ENCODE measurements at regions not wholly inside any gene's neighbourhood (a gene's known extent, or its start where the extent isn't known, plus 50 kb on each side); places are given as distances from the start of the nearest gene placed in this dataset.
"Not testable (repeated sequence)": the region's sequence is repeated elsewhere in the genome, so short reads cannot be mapped to it uniquely, and the experiment has no call there.

- CTCF ChIA-PET = no interaction called here
- no peak for TF ChIP-seq TARDBP (IDR thresholded peaks at IDR 0.05)
- TF ChIP-seq CTBP1 (IDR thresholded peaks at IDR 0.05; ENCODE audit: borderline replicate concordance) = no peak
- POLR2A ChIA-PET = no interaction called here
- DNase-seq (ENCODE audit: extremely low spot score) = no peak
Observed at GRCh38 chr6:145279551-145279950, 455.8 kb downstream of the EPM2A start.

- CTCF ChIA-PET = no interaction called here
- TF ChIP-seq FOXA1 (IDR thresholded peaks at IDR 0.05) = no peak
- TF ChIP-seq FOXK2 (IDR thresholded peaks at IDR 0.05) = no peak
- TF ChIP-seq BHLHE40 (IDR thresholded peaks at IDR 0.05; ENCODE audit: borderline replicate concordance) = no peak
- TF ChIP-seq SUZ12 (IDR thresholded peaks at IDR 0.05) = no peak
- no peak for TF ChIP-seq L3MBTL2 (conservative IDR thresholded peaks at IDR 0.05)
- no peak for TF ChIP-seq ZNF384 (IDR thresholded peaks at IDR 0.05)
- TF ChIP-seq HDGF (IDR thresholded peaks at IDR 0.05; ENCODE audit: borderline replicate concordance) = no peak
- TF ChIP-seq PKNOX1 (IDR thresholded peaks at IDR 0.05) = no peak
- TF ChIP-seq ARNT (IDR thresholded peaks at IDR 0.05) = no peak
- TF ChIP-seq NFRKB (IDR thresholded peaks at IDR 0.05) = no peak
- no peak for TF ChIP-seq ELF4 (IDR thresholded peaks at IDR 0.05)
- TF ChIP-seq LEF1 (IDR thresholded peaks at IDR 0.05; ENCODE audit: borderline replicate concordance) = no peak
- POLR2A ChIA-PET = no interaction called here
- no peak for DNase-seq (ENCODE audit: extremely low spot score)
Observed at GRCh38 chr6:145279993-145280392, 455.3 kb downstream of the EPM2A start.

GRCh38 chr6:145283209-145283608 is 452.1 kb downstream of the EPM2A start:
- POLR2A ChIA-PET; DNase-seq (ENCODE audit: extremely low spot score); CTCF ChIA-PET: not testable (repeated sequence)

GRCh38 chr6:145283856-145284255 is 451.5 kb downstream of the EPM2A start:
- POLR2A ChIA-PET = no interaction called here
- TF ChIP-seq SP1 (IDR thresholded peaks at IDR 0.05) = no peak
- no peak for TF ChIP-seq LEF1 (IDR thresholded peaks at IDR 0.05; ENCODE audit: borderline replicate concordance)
- no peak for TF ChIP-seq CTBP1 (IDR thresholded peaks at IDR 0.05; ENCODE audit: borderline replicate concordance)
- no peak for TF ChIP-seq ZNF384 (IDR thresholded peaks at IDR 0.05)
- TF ChIP-seq FOXK2 (IDR thresholded peaks at IDR 0.05) = no peak
- no peak for DNase-seq (ENCODE audit: extremely low spot score)
- CTCF ChIA-PET = no interaction called here

- ChIA-PET POLR2A (no interaction called here), CTCF (no interaction called here)
- TF ChIP-seq PKNOX1 (IDR thresholded peaks at IDR 0.05) (no peak), CTBP1 (IDR thresholded peaks at IDR 0.05; ENCODE audit: borderline replicate concordance) (no peak), SP1 (IDR thresholded peaks at IDR 0.05) (no peak), ZNF384 (IDR thresholded peaks at IDR 0.05) (no peak), FOXK2 (IDR thresholded peaks at IDR 0.05) (no peak), SUZ12 (IDR thresholded peaks at IDR 0.05) (no peak), L3MBTL2 (conservative IDR thresholded peaks at IDR 0.05) (no peak), TARDBP (IDR thresholded peaks at IDR 0.05) (no peak), FOXM1 (IDR thresholded peaks at IDR 0.05; ENCODE audit: borderline replicate concordance) (no peak), LEF1 (IDR thresholded peaks at IDR 0.05; ENCODE audit: borderline replicate concordance) (no peak), HDGF (IDR thresholded peaks at IDR 0.05; ENCODE audit: borderline replicate concordance) (no peak), ARNT (IDR thresholded peaks at IDR 0.05) (no peak), FOXA1 (IDR thresholded peaks at IDR 0.05) (no peak), ELF4 (IDR thresholded peaks at IDR 0.05) (no peak), BHLHE40 (IDR thresholded peaks at IDR 0.05; ENCODE audit: borderline replicate concordance) (no peak), NFRKB (IDR thresholded peaks at IDR 0.05) (no peak)
- DNase-seq (ENCODE audit: extremely low spot score) = no peak
Observed at GRCh38 chr6:145286916-145287315, 448.4 kb downstream of the EPM2A start.

- ChIA-PET POLR2A (no interaction called here), CTCF (interaction anchor here (0.7 kb wide), 1 partner anchor 11 kb away, joined by 4 read pairs; no protein-coding TSS in a partner anchor)
- no peak for DNase-seq (ENCODE audit: extremely low spot score)
- TF ChIP-seq FOXM1 (IDR thresholded peaks at IDR 0.05; ENCODE audit: borderline replicate concordance) = no peak
- no peak for TF ChIP-seq HDGF (IDR thresholded peaks at IDR 0.05; ENCODE audit: borderline replicate concordance)
- TF ChIP-seq PKNOX1 (IDR thresholded peaks at IDR 0.05) = no peak
- TF ChIP-seq BHLHE40 (IDR thresholded peaks at IDR 0.05; ENCODE audit: borderline replicate concordance) = no peak
Observed at GRCh38 chr6:145289573-145289972, 445.7 kb downstream of the EPM2A start.

GRCh38 chr6:145290122-145290521 is 445.2 kb downstream of the EPM2A start:
- CTCF ChIA-PET = no interaction called here
- DNase-seq (ENCODE audit: extremely low spot score) = no peak
- POLR2A ChIA-PET = no interaction called here
- TF ChIP-seq TARDBP (IDR thresholded peaks at IDR 0.05) = no peak

GRCh38 chr6:145292066-145292465 is 443.3 kb downstream of the EPM2A start:
- POLR2A ChIA-PET = no interaction called here
- TF ChIP-seq BHLHE40 (IDR thresholded peaks at IDR 0.05; ENCODE audit: borderline replicate concordance) = no peak
- no peak for TF ChIP-seq NFRKB (IDR thresholded peaks at IDR 0.05)
- no peak for TF ChIP-seq ZNF384 (IDR thresholded peaks at IDR 0.05)
- no peak for TF ChIP-seq FOXA1 (IDR thresholded peaks at IDR 0.05)
- TF ChIP-seq SUZ12 (IDR thresholded peaks at IDR 0.05) = no peak
- TF ChIP-seq HDGF (IDR thresholded peaks at IDR 0.05; ENCODE audit: borderline replicate concordance) = no peak
- no peak for TF ChIP-seq CTBP1 (IDR thresholded peaks at IDR 0.05; ENCODE audit: borderline replicate concordance)
- no peak for TF ChIP-seq ARNT (IDR thresholded peaks at IDR 0.05)
- TF ChIP-seq ELF4 (IDR thresholded peaks at IDR 0.05) = no peak
- TF ChIP-seq PKNOX1 (IDR thresholded peaks at IDR 0.05) = no peak
- no peak for TF ChIP-seq FOXM1 (IDR thresholded peaks at IDR 0.05; ENCODE audit: borderline replicate concordance)
- no peak for TF ChIP-seq FOXK2 (IDR thresholded peaks at IDR 0.05)
- no peak for DNase-seq (ENCODE audit: extremely low spot score)
- CTCF ChIA-PET = no interaction called here
